ENCODE measurements at regions not wholly inside any gene's neighbourhood (a gene's known extent, or its start where the extent isn't known, plus 50 kb on each side); places are given as distances from the start of the nearest gene placed in this dataset.

DNA sequence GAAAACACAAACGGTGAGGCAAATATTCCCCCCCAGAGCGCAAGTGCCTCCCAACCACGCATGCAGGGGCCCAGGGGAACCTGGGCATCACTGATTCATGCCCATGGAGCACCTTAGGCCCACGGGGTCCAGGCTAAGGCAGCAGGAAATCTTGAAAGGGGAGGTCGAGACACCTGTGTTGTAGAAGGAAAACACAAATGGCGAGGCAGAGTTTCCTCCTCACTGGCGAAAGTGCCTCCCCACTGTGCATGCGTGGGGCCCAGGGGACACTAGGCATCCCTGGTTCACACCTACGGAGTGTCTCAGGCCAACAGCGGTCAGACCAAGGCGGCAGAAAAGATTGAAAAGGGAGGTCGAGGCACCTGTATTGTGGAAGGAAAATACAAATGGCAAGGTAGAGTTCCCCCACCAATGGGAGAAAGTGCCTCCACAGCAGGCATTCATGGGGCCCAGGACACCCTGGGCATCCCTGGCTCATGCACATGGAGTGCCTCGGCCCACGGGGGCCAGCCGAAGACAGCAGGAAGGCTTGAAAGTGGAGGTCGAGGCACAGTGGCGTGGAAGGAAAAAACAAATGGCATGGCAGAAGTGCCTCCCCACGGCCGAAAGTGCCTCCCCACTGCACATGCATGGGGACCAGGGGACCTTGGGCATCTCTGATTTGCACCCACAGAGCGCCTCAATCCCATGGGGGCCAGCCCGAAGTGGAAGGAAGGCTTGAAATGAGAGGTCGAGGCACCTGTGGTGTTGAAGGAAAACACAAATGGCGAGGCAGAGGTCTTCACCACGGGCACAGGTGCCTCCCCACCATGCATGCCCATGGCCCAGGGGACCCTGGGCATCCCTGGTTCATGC is 368.8 kb downstream of the ALG10 start:
- TF ChIP-seq, protein P1, sequence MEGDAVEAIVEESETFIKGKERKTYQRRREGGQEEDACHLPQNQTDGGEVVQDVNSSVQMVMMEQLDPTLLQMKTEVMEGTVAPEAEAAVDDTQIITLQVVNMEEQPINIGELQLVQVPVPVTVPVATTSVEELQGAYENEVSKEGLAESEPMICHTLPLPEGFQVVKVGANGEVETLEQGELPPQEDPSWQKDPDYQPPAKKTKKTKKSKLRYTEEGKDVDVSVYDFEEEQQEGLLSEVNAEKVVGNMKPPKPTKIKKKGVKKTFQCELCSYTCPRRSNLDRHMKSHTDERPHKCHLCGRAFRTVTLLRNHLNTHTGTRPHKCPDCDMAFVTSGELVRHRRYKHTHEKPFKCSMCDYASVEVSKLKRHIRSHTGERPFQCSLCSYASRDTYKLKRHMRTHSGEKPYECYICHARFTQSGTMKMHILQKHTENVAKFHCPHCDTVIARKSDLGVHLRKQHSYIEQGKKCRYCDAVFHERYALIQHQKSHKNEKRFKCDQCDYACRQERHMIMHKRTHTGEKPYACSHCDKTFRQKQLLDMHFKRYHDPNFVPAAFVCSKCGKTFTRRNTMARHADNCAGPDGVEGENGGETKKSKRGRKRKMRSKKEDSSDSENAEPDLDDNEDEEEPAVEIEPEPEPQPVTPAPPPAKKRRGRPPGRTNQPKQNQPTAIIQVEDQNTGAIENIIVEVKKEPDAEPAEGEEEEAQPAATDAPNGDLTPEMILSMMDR (IDR thresholded peaks at IDR 0.05; ENCODE audit: insufficient read depth, missing control alignments): no peak
- DNase-seq (ENCODE audit: insufficient read length, low spot score) (no peak), FAIRE-seq (no peak)

- FAIRE-seq (no peak), DNase-seq (ENCODE audit: insufficient read length, low spot score) (no peak)
- TF ChIP-seq, protein P1 (IDR thresholded peaks at IDR 0.05; ENCODE audit: insufficient read depth, missing control alignments): no peak
Measured at GRCh38 chr12:34391771-34392581, 369.7 kb downstream of the ALG10 start.

- FAIRE-seq: no peak
- TF ChIP-seq, protein P1 (IDR thresholded peaks at IDR 0.05; ENCODE audit: insufficient read depth, missing control alignments): no peak
- DNase-seq (ENCODE audit: insufficient read length, low spot score): no peak
Measured at GRCh38 chr12:34392741-34393085, 370.4 kb downstream of the ALG10 start.

DNA sequence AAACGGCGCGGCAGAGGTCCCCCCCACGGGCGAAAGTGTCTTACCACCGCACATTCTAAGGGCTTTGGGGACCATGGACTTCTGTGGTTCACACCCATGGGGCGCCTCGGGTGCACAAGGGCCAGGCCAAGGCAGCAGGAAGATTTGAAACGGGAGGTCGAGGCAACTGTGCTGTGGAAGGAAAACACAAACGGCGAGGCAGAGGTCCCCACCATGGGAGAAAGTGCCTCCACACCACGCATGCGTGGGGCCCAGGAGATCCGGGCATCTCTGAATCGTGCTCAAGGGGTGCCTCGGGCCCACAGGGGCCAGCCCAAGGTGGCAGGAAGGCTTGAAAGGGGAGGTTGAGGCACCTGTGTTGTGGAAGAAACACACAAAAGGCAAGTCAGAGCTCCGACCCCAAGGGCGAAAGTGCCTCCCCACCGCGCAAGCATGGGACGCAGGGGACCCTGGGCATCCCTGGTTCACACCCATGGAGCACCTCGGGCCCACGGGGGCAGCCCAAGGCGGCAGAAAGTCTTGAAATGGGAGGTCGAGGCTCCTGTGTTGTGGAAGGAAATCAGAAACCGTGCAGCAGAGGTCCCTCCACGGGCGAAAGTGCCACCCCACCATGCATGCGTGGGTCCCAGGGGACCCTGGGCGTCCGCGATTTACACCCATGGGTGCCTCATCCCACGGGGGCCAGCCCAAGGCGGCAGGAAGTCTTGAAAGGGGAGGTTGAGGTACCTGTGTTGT is 371.0 kb downstream of the ALG10 start:
- TF ChIP-seq, protein P1 (IDR thresholded peaks at IDR 0.05; ENCODE audit: insufficient read depth, missing control alignments): no peak
- DNase-seq (ENCODE audit: insufficient read length, low spot score) (no peak), FAIRE-seq (no peak)

- FAIRE-seq (no peak), DNase-seq (ENCODE audit: insufficient read length, low spot score) (no peak)
- TF ChIP-seq, protein P1 (IDR thresholded peaks at IDR 0.05; ENCODE audit: insufficient read depth, missing control alignments): no peak
Measured at GRCh38 chr12:34393821-34394150, 371.5 kb downstream of the ALG10 start.

GRCh38 chr12:34394211-34395055 is 372.1 kb downstream of the ALG10 start:
- DNase-seq (ENCODE audit: insufficient read length, low spot score) (no peak), FAIRE-seq (no peak)
- TF ChIP-seq, protein P1 (IDR thresholded peaks at IDR 0.05; ENCODE audit: insufficient read depth, missing control alignments): no peak
